AG09309 (cell line): ENCODE measurements at regions not wholly inside any gene's neighbourhood (a gene's known extent, or its start where the extent isn't known, plus 50 kb on each side); places are given as distances from the start of the nearest gene placed in this dataset.

ENCODE experiments used
- DNase-seq: peaks from one replicate; pipeline ENCODE4 v3.0.0-alpha.2; 2010; ENCODE audit warnings: low read depth
- H3K4me3 ChIP-seq: 2 replicates; pipeline ENCODE4 v1.5.1; 2011; ENCODE audit warnings: mild to moderate bottlenecking, low read depth, low read length, moderate library complexity; ENCODE audit not compliant: control insufficient read depth
- CTCF ChIP-seq: IDR thresholded peaks from 2 replicates; pipeline ENCODE4 v1.5.1; 2011; ENCODE audit warnings: mild to moderate bottlenecking, low read depth, low read length, inconsistent platforms; ENCODE audit not compliant: insufficient read depth, control insufficient read depth; ENCODE audit errors: missing control alignments

GRCh38 chr16:61042737-61043136 is 993.5 kb downstream of the CDH8 start:
- TF ChIP-seq CTCF: no peak
- no peak for DNase-seq
- H3K4me3 ChIP-seq: no peak overlapping the region

GRCh38 chr16:61030616-61031015 is 1005.6 kb downstream of the CDH8 start:
- no peak overlapping the region for H3K4me3 ChIP-seq
- no peak for DNase-seq
- TF ChIP-seq CTCF: no peak

- no peak for DNase-seq
- TF ChIP-seq CTCF: no peak
- H3K4me3 ChIP-seq: no peak overlapping the region
Measured at GRCh38 chr16:61024180-61024900, 1011.9 kb downstream of the CDH8 start.

- no peak overlapping the region for H3K4me3 ChIP-seq
- no peak for TF ChIP-seq CTCF
- DNase-seq: no peak
Measured at GRCh38 chr16:61014869-61015268, 1021.4 kb downstream of the CDH8 start.

GRCh38 chr16:61007694-61008093 is 1028.5 kb downstream of the CDH8 start:
- no peak overlapping the region for H3K4me3 ChIP-seq
- no peak for DNase-seq

GRCh38 chr16:61005952-61006351 is 1030.3 kb downstream of the CDH8 start:
- TF ChIP-seq CTCF: no peak
- DNase-seq: no peak
- H3K4me3 ChIP-seq: no peak overlapping the region

More at GRCh38 chr16:61007694-61008093, 1028.5 kb downstream of the CDH8 start:
- TF ChIP-seq CTCF: no peak
